SK-N-SH (cell line): ENCODE measurements at regions not wholly inside any gene's neighbourhood (a gene's known extent, or its start where the extent isn't known, plus 50 kb on each side); places are given as distances from the start of the nearest gene placed in this dataset.

Experiments
- CTCF ChIP-seq: fragments of 200-600 bp; sonication (generic); IDR thresholded peaks from 2 replicates; pipeline ENCODE4 v1.6.1; 2017; ENCODE audit warnings: antibody characterized with exemption, mild to moderate bottlenecking, moderate library complexity
- EP300 ChIP-seq, 2 experiments: IDR thresholded peaks; 2 replicates each; pipeline versions ENCODE4 v1.4.0 to v1.6.1; 2012; ENCODE audit warnings: borderline replicate concordance in 1 of 2, low read depth in 1 of 2, low read length in 1 of 2
- GABPA ChIP-seq: IDR thresholded peaks from 2 replicates; pipeline ENCODE4 v1.4.0; 2012; ENCODE audit warnings: low read depth, mild to moderate bottlenecking
- JUND ChIP-seq: IDR thresholded peaks from 2 replicates; pipeline ENCODE4 v1.4.0; 2012
- PBX3 ChIP-seq: IDR thresholded peaks from 2 replicates; pipeline ENCODE4; 2012
- RAD21 ChIP-seq: IDR thresholded peaks from 2 replicates; pipeline ENCODE4 v1.6.1; 2012; ENCODE audit warnings: mild to moderate bottlenecking, low read length
- RFX5 ChIP-seq: IDR thresholded peaks from 2 replicates; pipeline ENCODE4 v1.6.1; 2012; ENCODE audit warnings: mild to moderate bottlenecking, improper control_type of control experiment, low read length
- RXRA ChIP-seq: IDR thresholded peaks from 2 replicates; pipeline ENCODE4 v1.4.0; 2012; ENCODE audit warnings: low read depth, mild to moderate bottlenecking, borderline replicate concordance

GRCh38 chr1:184210862-184211261 is 159.3 kb downstream of the TSEN15 start:
- peak; percentile 57 for TF ChIP-seq RAD21
- no peak for TF ChIP-seq CTCF
- TF ChIP-seq RFX5, result no peak
- no peak for TF ChIP-seq JUND
- no peak for TF ChIP-seq RXRA
- TF ChIP-seq GABPA, result no peak
- peak in 1 of 2 experiments; percentile 55; a peak in 1 of 4 replicates for TF ChIP-seq EP300 (IDR thresholded peaks at IDR 0.05; ENCODE audit: borderline replicate concordance in 1 of 2, low read depth in 1 of 2, low read length in 1 of 2)
- no peak for TF ChIP-seq PBX3
